GM12891 (cell line): ENCODE measurements at regions not wholly inside any gene's neighbourhood (a gene's known extent, or its start where the extent isn't known, plus 50 kb on each side); places are given as distances from the start of the nearest gene placed in this dataset.

Source experiments
- DNase-seq: peaks from one replicate; pipeline ENCODE4 v3.0.0; 2011; ENCODE audit warnings: low spot score; ENCODE audit not compliant: insufficient read length
- FAIRE-seq: peaks from 2 replicates; lab custom pipeline; 2011; peaks lifted over from hg19 to GRCh38; lab: Jason Lieb, UNC
- PAX5 ChIP-seq: IDR thresholded peaks from 2 replicates; pipeline ENCODE4 v1.6.1; 2011; ENCODE audit warnings: low read length, moderate library complexity, mild to moderate bottlenecking; ENCODE audit not compliant: insufficient read depth, severe bottlenecking
- POLR2A ChIP-seq: IDR thresholded peaks from 2 replicates; pipeline ENCODE4 v1.6.1; 2011; ENCODE audit warnings: low read depth, low read length, control low read depth
- POLR2AphosphoS5 ChIP-seq: IDR thresholded peaks from 2 replicates; pipeline ENCODE4 v1.6.1; 2011; ENCODE audit warnings: low read depth, low read length, control low read depth
- POU2F2 ChIP-seq: IDR thresholded peaks from 2 replicates; pipeline ENCODE4 v1.6.1; 2011; ENCODE audit warnings: low read depth, mild to moderate bottlenecking, control low read depth, low read length, moderate library complexity
- SPI1 ChIP-seq: IDR thresholded peaks from 2 replicates; pipeline ENCODE4 v1.6.1; 2011; ENCODE audit warnings: low read depth, low read length, control low read depth
- TAF1 ChIP-seq: IDR thresholded peaks from 2 replicates; pipeline ENCODE4 v1.6.1; 2011; ENCODE audit warnings: low read depth, low read length, control low read depth

DNA sequence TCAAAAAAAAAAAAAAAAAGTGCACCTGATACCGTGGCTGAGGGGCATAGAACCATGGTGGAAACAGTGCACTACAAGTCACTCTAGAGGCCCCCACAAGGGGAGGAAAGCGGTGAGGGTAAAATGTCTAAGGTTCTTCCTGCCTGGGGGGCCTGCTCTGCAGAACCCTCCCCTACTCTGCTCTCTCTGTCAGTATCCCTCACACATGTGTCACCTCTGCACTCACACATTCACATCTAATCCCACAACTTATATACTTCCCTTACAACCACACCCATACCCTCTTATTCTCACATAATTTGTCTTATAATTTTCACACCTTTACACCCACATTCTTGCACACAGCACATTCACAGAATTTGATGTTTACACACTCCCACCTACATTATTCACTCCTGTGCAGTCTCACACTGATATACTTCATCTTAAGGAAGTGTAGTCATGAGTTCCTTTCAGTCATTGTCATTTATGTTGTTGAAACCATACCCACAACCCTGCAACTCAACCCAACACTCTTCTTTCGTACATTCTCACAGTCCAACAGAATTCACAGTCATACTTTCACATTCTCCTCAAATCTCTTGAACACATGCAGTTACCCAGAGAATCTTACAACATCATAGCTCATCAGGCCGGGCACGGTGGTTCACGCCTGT, 68.0 kb upstream of the PAX2 start:
- FAIRE-seq (no peak), DNase-seq (no peak)
- TF ChIP-seq POLR2AphosphoS5 (no peak), TAF1 (no peak), POU2F2 (no peak), PAX5 (no peak), POLR2A (no peak), SPI1 (no peak)

DNA sequence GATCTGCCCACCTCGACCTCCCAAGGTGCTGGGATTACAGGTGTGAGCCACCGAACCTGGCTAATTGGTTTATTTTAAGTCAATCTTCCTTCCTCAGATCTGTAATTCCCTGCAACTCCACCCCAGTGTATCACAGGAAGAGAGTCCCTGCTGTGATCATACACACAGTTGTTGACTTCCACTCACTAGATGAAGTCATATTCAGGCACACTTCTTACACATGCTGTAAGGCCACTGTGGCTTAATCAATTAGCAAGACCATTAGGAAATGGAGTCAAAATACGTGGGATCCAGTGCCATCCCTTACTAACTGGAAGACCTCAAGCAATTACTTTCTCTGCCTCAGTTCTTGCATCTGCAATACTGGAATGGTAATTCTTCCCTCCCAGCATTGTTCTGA, 66.1 kb upstream of the PAX2 start:
- no peak for FAIRE-seq
- TF ChIP-seq POU2F2: no peak
- no peak for TF ChIP-seq PAX5
- TF ChIP-seq SPI1: no peak
- TF ChIP-seq POLR2AphosphoS5: no peak
- TF ChIP-seq TAF1: no peak
- no peak for TF ChIP-seq POLR2A
- DNase-seq: no peak

GRCh38 chr10:100683004-100683403, 62.4 kb upstream of the PAX2 start:
- no peak for FAIRE-seq
- TF ChIP-seq POU2F2 (no peak), SPI1 (no peak), POLR2A (no peak), POLR2AphosphoS5 (no peak), TAF1 (no peak), PAX5 (no peak)
- DNase-seq: no peak

DNA sequence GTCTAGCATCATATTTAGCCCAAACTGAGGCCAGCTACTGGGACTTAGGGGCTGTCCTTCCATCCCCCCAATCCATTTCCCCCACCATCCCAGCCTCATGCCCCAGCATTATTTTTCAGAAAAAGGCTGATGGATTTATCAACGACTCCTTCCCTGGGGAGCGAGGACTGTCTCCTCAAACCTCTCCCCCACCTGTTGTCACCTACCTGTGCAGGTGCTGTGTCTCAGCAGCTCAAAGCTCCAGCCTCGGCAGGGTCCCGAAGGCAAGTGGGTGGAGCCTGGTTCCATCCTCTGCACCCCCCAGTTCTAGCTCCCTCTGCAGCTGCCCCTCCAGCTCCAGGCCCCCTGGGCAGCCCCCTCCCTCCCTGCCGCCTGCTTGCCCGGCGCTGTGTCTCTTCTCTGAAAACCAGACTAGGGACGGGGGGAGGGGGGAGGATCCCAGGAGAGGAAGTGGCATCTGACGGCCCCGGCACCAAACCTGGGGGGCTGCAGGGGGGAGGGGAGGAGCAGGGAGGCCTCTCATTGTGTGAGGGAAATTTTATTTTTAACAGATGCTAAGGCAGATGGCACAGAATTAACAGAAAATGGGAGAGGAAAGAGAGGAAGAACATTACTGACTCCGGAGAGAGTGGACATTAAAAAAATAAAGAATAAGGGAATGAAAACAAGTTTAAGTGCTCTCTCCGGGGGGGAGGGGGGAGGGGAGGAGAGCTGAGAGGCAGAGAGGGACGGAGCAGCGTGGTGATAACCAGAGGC, 61.7 kb upstream of the PAX2 start:
- no peak for DNase-seq
- FAIRE-seq: no peak
- TF ChIP-seq TAF1 (no peak), POU2F2 (no peak), POLR2A (no peak), SPI1 (no peak), PAX5 (no peak), POLR2AphosphoS5 (no peak)

DNA sequence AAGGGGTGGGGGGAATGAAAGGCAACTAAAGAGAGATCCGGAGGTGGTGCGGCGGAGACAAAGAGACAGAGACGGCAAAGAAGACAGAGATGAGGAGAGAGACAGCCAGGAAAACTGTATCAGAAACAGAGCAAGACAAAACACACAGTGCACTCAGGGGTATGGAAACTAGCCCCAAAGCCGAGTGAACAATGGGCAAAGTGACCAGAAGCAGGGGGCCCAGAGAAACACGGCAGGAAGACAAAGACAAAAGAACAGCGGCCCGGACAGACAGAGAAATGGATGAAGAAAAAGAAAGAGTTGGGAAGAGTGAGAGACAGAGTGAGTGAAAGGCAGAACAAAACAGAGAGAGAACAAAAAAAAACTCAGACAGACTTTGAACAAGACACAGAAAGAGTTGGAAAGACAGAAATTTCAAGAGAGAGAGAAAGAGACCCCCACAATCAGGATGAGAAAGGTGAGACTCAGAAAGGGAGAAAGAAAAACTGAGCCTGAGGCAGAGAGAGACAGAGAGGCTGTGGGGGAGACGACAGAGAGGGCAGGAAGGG, 60.6 kb upstream of the PAX2 start:
- DNase-seq (no peak), FAIRE-seq (no peak)
- TF ChIP-seq SPI1 (no peak), PAX5 (no peak), POLR2AphosphoS5 (no peak), POLR2A (no peak)

- no peak for TF ChIP-seq TAF1
- no peak for TF ChIP-seq POLR2AphosphoS5
- TF ChIP-seq POU2F2: no peak
- no peak for TF ChIP-seq PAX5
- TF ChIP-seq POLR2A: no peak
- no peak for TF ChIP-seq SPI1
- DNase-seq: no peak
- FAIRE-seq: no peak
These were observed 60.1 kb upstream of the PAX2 start for GRCh38 chr10:100685331-100685730.

- FAIRE-seq (no peak), DNase-seq (no peak)
- TF ChIP-seq SPI1 (no peak), TAF1 (no peak), POU2F2 (no peak), PAX5 (no peak), POLR2A (no peak), POLR2AphosphoS5 (no peak)
These were observed 58.0 kb upstream of the PAX2 start for GRCh38 chr10:100687143-100688003.

GRCh38 chr10:100688201-100688600, 57.2 kb upstream of the PAX2 start:
- no peak for DNase-seq
- no peak for TF ChIP-seq TAF1
- no peak for TF ChIP-seq POLR2A
- no peak for TF ChIP-seq SPI1
- no peak for TF ChIP-seq POLR2AphosphoS5
- TF ChIP-seq POU2F2: no peak
- no peak for TF ChIP-seq PAX5
- FAIRE-seq: no peak
